ENCODE measurements at regions not wholly inside any gene's neighbourhood (a gene's known extent, or its start where the extent isn't known, plus 50 kb on each side); places are given as distances from the start of the nearest gene placed in this dataset.

- TF ChIP-seq CTCF (IDR thresholded peaks at IDR 0.05), result no peak
- no peak for TF ChIP-seq POLR2A (IDR thresholded peaks at IDR 0.05)
Observed at GRCh38 chr15:58381697-58382096, 50.1 kb upstream of the LIPC start.
